Neural progenitor cell (in vitro differentiated cells): ENCODE measurements at regions not wholly inside any gene's neighbourhood (a gene's known extent, or its start where the extent isn't known, plus 50 kb on each side); places are given as distances from the start of the nearest gene placed in this dataset.

Experiments
- EZH2 ChIP-seq: fragments of 200-600 bp; sonication (generic); IDR thresholded peaks from 2 replicates; pipeline ENCODE4 v1.6.1; 2017; ENCODE audit warnings: antibody characterized with exemption, mild to moderate bottlenecking, moderate library complexity
- EZH2phosphoT487 ChIP-seq: fragments of 200-600 bp; sonication (generic); IDR thresholded peaks from 2 replicates; pipeline ENCODE4 v1.6.1; 2017; ENCODE audit warnings: antibody characterized with exemption
- TF ChIP-seq, protein P1 (sequence below): fragments of 200-600 bp; sonication (generic); IDR thresholded peaks from 2 replicates; pipeline ENCODE4 v1.5.1; 2017; ENCODE audit warnings: antibody characterized with exemption, mild to moderate bottlenecking

GRCh38 chr16:58863042-58863441 lies 128.9 kb upstream of the GOT2 start:
- TF ChIP-seq EZH2 (no peak), EZH2phosphoT487 (no peak)
- TF ChIP-seq, protein P1, sequence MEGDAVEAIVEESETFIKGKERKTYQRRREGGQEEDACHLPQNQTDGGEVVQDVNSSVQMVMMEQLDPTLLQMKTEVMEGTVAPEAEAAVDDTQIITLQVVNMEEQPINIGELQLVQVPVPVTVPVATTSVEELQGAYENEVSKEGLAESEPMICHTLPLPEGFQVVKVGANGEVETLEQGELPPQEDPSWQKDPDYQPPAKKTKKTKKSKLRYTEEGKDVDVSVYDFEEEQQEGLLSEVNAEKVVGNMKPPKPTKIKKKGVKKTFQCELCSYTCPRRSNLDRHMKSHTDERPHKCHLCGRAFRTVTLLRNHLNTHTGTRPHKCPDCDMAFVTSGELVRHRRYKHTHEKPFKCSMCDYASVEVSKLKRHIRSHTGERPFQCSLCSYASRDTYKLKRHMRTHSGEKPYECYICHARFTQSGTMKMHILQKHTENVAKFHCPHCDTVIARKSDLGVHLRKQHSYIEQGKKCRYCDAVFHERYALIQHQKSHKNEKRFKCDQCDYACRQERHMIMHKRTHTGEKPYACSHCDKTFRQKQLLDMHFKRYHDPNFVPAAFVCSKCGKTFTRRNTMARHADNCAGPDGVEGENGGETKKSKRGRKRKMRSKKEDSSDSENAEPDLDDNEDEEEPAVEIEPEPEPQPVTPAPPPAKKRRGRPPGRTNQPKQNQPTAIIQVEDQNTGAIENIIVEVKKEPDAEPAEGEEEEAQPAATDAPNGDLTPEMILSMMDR: no peak
